WTC11 (cell line): ENCODE measurements at regions not wholly inside any gene's neighbourhood (a gene's known extent, or its start where the extent isn't known, plus 50 kb on each side); places are given as distances from the start of the nearest gene placed in this dataset.

Source experiments
- GRHL2 ChIP-seq: fragments of 250-450 bp; sonication (Bioruptor Pico); IDR thresholded peaks from 2 replicates; pipeline ENCODE4 v1.8.0; 2022; ENCODE audit warnings: mild to moderate bottlenecking, moderate library complexity; ENCODE audit not compliant: insufficient replicate concordance, severe bottlenecking
- ZBTB21 ChIP-seq: sonication (generic); formaldehyde crosslinking; IDR thresholded peaks from 2 replicates; pipeline ENCODE4 v1.8.1; 2023; ENCODE audit warnings: mild to moderate bottlenecking, missing genetic modification reagents, borderline replicate concordance
- ZNF263 ChIP-seq: sonication (generic); formaldehyde crosslinking; IDR thresholded peaks from 2 replicates; pipeline ENCODE4 v1.8.1; 2022; ENCODE audit warnings: low read depth, mild to moderate bottlenecking, moderate library complexity, missing genetic modification reagents
- TF ChIP-seq, protein P1 (sequence below): fragments of 200-600 bp; IDR thresholded peaks from 2 replicates; pipeline ENCODE4 v1.8.0; 2022; ENCODE audit warnings: antibody characterized with exemption
- TF ChIP-seq, protein P2 (sequence below): sonication (generic); formaldehyde crosslinking; conservative IDR thresholded peaks from 2 replicates; pipeline ENCODE4 v1.8.1; 2022; ENCODE audit warnings: mild to moderate bottlenecking, missing genetic modification reagents

DNA sequence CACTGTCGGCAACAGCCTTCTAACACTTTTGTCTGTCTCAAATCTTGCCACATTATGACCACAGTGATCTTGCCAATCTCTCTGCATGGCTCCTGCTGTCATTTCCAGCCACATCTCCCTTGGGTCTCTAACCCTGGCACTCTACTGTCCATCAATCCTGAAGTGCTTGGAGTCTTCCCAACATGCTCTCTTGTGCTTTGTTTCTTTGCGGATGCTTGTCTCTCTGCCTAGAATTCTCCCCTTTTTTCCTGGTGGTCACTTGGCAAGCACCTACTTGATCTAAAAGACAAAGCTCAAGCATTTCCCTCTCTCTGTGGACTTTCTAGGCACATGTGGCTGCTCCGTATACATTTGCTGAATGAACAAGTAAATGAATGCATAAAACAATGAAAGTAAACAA is 290.7 kb upstream of the MAP3K7 start:
- TF ChIP-seq ZBTB21 (CRISPR knock-in tag) = no peak
- TF ChIP-seq GRHL2 (CRISPR knock-in tag) = no peak
- TF ChIP-seq, protein P1, sequence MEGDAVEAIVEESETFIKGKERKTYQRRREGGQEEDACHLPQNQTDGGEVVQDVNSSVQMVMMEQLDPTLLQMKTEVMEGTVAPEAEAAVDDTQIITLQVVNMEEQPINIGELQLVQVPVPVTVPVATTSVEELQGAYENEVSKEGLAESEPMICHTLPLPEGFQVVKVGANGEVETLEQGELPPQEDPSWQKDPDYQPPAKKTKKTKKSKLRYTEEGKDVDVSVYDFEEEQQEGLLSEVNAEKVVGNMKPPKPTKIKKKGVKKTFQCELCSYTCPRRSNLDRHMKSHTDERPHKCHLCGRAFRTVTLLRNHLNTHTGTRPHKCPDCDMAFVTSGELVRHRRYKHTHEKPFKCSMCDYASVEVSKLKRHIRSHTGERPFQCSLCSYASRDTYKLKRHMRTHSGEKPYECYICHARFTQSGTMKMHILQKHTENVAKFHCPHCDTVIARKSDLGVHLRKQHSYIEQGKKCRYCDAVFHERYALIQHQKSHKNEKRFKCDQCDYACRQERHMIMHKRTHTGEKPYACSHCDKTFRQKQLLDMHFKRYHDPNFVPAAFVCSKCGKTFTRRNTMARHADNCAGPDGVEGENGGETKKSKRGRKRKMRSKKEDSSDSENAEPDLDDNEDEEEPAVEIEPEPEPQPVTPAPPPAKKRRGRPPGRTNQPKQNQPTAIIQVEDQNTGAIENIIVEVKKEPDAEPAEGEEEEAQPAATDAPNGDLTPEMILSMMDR = no peak
- no peak for TF ChIP-seq ZNF263 (CRISPR knock-in tag)
- TF ChIP-seq, protein P2, sequence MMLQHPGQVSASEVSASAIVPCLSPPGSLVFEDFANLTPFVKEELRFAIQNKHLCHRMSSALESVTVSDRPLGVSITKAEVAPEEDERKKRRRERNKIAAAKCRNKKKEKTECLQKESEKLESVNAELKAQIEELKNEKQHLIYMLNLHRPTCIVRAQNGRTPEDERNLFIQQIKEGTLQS (CRISPR knock-in tag) = no peak
